ENCODE measurements at regions not wholly inside any gene's neighbourhood (a gene's known extent, or its start where the extent isn't known, plus 50 kb on each side); places are given as distances from the start of the nearest gene placed in this dataset.

DNA sequence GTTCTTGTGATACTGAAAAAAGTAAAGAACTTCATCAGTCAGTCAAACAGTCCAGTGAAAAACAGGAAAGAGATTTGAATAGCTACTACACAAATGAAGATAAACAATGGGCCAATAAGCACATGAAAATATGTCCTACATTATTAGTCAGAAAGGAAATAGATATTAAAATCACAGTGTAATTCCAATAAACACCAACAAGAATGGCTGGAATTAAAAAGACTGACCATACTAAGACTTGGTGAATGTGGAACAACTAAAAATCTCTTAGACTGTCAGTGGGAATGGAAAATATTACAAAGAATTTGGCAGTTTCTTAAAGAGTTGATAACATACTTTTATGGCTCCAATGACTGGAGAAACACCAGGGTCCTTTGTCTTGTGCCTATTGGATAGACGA lies 241.8 kb upstream of the USP24 start:
- H3K4me1 ChIP-seq, result no peaks in the 10 kb centered on the region
- H3K9me3 ChIP-seq, result peaks cover 0 to 4% (median 0%) of the 10 kb centered on the region in 3 donors
- TF ChIP-seq POLR2A (IDR thresholded peaks at IDR 0.05), result no peak
- TF ChIP-seq, protein P1, sequence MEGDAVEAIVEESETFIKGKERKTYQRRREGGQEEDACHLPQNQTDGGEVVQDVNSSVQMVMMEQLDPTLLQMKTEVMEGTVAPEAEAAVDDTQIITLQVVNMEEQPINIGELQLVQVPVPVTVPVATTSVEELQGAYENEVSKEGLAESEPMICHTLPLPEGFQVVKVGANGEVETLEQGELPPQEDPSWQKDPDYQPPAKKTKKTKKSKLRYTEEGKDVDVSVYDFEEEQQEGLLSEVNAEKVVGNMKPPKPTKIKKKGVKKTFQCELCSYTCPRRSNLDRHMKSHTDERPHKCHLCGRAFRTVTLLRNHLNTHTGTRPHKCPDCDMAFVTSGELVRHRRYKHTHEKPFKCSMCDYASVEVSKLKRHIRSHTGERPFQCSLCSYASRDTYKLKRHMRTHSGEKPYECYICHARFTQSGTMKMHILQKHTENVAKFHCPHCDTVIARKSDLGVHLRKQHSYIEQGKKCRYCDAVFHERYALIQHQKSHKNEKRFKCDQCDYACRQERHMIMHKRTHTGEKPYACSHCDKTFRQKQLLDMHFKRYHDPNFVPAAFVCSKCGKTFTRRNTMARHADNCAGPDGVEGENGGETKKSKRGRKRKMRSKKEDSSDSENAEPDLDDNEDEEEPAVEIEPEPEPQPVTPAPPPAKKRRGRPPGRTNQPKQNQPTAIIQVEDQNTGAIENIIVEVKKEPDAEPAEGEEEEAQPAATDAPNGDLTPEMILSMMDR (IDR thresholded peaks at IDR 0.05), result no peak
- no peak for DNase-seq
- no peaks in the 10 kb centered on the region for H3K27me3 ChIP-seq
- H3K36me3 ChIP-seq, result no peaks in the 10 kb centered on the region
- intact Hi-C loops (cut with DNase I), result no loop called here
- H3K4me3 ChIP-seq, result no peak overlapping the region
- 75 to 88% methylated on average over 1 of the region's 1 CpG for WGBS, 2 donors
- no peak overlapping the region for H3K27ac ChIP-seq

- peaks cover 0 to 5% (median 0%) of the 10 kb centered on the region in 3 donors for H3K4me1 ChIP-seq
- no peak overlapping the region for H3K4me3 ChIP-seq
- H3K27me3 ChIP-seq, result no peaks in the 10 kb centered on the region
- no peaks in the 10 kb centered on the region for H3K9me3 ChIP-seq
- H3K27ac ChIP-seq, result no peak overlapping the region
- no peak for DNase-seq
- TF ChIP-seq, protein P1 (IDR thresholded peaks at IDR 0.05), result no peak
- no peak for TF ChIP-seq POLR2A (IDR thresholded peaks at IDR 0.05)
- intact Hi-C loops (cut with DNase I), result no loop called here
- H3K36me3 ChIP-seq, result no peaks in the 10 kb centered on the region
Measured at GRCh38 chr1:55448261-55448660, 233.1 kb upstream of the USP24 start.

DNA sequence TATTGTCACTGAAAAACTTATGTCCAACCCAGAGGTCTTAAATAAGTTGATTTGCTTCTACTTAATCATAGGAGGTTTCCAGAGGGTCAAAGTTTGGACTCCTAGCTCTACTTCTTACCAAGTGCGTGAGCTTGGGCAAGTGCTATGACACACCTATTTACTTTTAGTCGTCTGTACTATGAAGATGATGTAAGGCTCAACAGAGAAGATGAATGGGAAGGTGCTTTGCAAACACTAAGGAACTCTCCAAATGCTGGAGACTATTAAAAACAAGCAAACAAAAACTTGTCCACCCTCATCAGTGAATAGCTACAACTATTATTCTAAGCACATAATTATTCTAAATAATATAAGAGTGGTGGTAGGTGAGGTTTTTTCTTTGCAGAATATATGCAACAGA lies 232.3 kb upstream of the USP24 start:
- H3K36me3 ChIP-seq, result no peaks in the 10 kb centered on the region
- DNase-seq, result no peak
- no peaks in the 10 kb centered on the region for H3K9me3 ChIP-seq
- intact Hi-C loops (cut with DNase I), result no loop called here
- no peak overlapping the region for H3K4me3 ChIP-seq
- peaks cover 0 to 10% (median 0%) of the 10 kb centered on the region in 3 donors for H3K4me1 ChIP-seq
- whole genome bisulfite sequencing, 2 donors, result 34 to 64% methylated on average over 2 of the region's 2 CpGs
- no peaks in the 10 kb centered on the region for H3K27me3 ChIP-seq
- H3K27ac ChIP-seq, result no peak overlapping the region
- TF ChIP-seq POLR2A (IDR thresholded peaks at IDR 0.05), result no peak
- TF ChIP-seq, protein P1 (IDR thresholded peaks at IDR 0.05), result no peak

GRCh38 chr1:55446351-55446750 lies 231.2 kb upstream of the USP24 start:
- Histone ChIP-seq H3K4me3 (no peak overlapping the region), H3K4me1 (peaks cover 0 to 10% (median 0%) of the 10 kb centered on the region in 3 donors), H3K36me3 (no peaks in the 10 kb centered on the region), H3K27ac (no peak overlapping the region), H3K9me3 (no peaks in the 10 kb centered on the region), H3K27me3 (no peaks in the 10 kb centered on the region)
- no peak for DNase-seq
- WGBS, 2 donors, result 73 to 92% methylated on average over 2 of the region's 2 CpGs
- intact Hi-C loops (cut with DNase I), result no loop called here
- no peak for TF ChIP-seq POLR2A (IDR thresholded peaks at IDR 0.05)
- TF ChIP-seq, protein P1 (IDR thresholded peaks at IDR 0.05), result no peak

DNA sequence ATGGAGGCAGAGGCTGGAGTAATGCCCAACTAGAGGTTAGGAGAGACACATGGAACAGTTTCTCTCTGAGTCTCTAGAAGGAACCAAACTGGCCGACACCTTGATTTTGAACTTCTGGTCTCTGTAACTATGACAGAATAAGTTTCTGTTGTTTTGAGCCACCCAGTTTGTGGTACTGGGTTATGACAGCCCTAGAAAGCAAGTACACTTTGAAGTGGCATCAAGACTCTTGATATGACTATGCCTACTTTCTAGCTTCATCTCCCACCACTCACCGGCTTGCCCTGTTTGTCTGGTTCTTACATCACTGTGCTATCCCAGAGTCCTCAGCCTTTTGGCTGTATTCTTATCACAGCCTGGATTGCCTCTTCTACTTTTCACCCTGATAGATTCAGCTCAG lies 230.3 kb upstream of the USP24 start:
- no peak overlapping the region for H3K27ac ChIP-seq
- no peaks in the 10 kb centered on the region for H3K27me3 ChIP-seq
- WGBS, 2 donors, result 76 to 88% methylated on average over 2 of the region's 2 CpGs
- TF ChIP-seq POLR2A (IDR thresholded peaks at IDR 0.05), result no peak
- TF ChIP-seq, protein P1 (IDR thresholded peaks at IDR 0.05), result no peak
- no peaks in the 10 kb centered on the region for H3K36me3 ChIP-seq
- DNase-seq, result no peak
- peaks cover 0 to 10% (median 0%) of the 10 kb centered on the region in 3 donors for H3K4me1 ChIP-seq
- intact Hi-C loops (cut with DNase I), result no loop called here
- H3K4me3 ChIP-seq, result no peak overlapping the region
- no peaks in the 10 kb centered on the region for H3K9me3 ChIP-seq
